ENCODE measurements at regions not wholly inside any gene's neighbourhood (a gene's known extent, or its start where the extent isn't known, plus 50 kb on each side); places are given as distances from the start of the nearest gene placed in this dataset.

GRCh38 chr14:38752341-38752740 lies 350.7 kb downstream of the SEC23A start:
- TF ChIP-seq CTCF (conservative IDR thresholded peaks at IDR 0.05) (no peak), EZH2 (IDR thresholded peaks at IDR 0.05; ENCODE audit: low read depth) (no peak)
